ENCODE measurements at regions not wholly inside any gene's neighbourhood (a gene's known extent, or its start where the extent isn't known, plus 50 kb on each side); places are given as distances from the start of the nearest gene placed in this dataset.

DNA sequence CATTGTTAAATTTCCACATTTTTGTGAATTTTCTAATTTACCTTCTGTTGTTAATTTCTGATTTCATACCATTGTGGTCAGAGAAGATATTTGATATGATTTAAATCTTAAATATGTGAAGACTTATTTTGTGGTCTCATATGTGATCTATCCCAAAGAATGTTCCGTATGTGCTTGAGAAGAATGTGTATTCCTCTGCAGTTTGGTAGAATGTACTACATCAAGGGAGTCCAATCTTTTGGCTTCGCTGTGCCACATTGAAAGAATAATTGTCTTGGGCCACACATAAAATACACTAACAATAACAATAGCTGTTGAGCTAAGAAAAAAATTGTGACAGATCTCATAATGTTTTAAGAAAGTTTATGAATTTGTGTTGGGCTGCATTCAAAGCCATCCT lies 140.7 kb upstream of the PRNP start:
- no peaks in the 10 kb centered on the region for H3K9me3 ChIP-seq
- H3K79me2 ChIP-seq (ENCODE audit: insufficient read depth) = no peaks in the 10 kb centered on the region
- CTCF ChIA-PET = no interaction called here
- DNase-seq = no peak
- H3K27ac ChIP-seq (ENCODE audit: low read depth in 2 of 2, low read length in 1 of 2) = peak overlapping the region in 1 of 2 experiments; percentile 83; a peak in 2 of 4 replicates
- WGBS (ENCODE audit: low lambda C conversion rate) = 72% methylated on average over 2 of the region's 2 CpGs
- H3K4me3 ChIP-seq (ENCODE audit: low read depth in 2 of 2, low read length in 1 of 2) = no peak overlapping the region
- peaks cover 0 to 17% of the 10 kb centered on the region in 2 experiments; a peak in 2 of 4 replicates for H3K4me1 ChIP-seq (ENCODE audit: control insufficient read depth in 1 of 2, insufficient read depth in 2 of 2, low read depth in 1 of 2, low read length in 1 of 2)
- H3K4me2 ChIP-seq = no peak overlapping the region
- H3K9ac ChIP-seq = no peak overlapping the region
- TF ChIP-seq RCOR1 (IDR thresholded peaks at IDR 0.05; ENCODE audit: low read length) = no peak
- TF ChIP-seq EP300 (IDR thresholded peaks at IDR 0.05; ENCODE audit: borderline replicate concordance in 1 of 2, low read depth in 1 of 2, low read length in 1 of 2) = peak in 1 of 2 experiments; percentile 14; a peak in 1 of 4 replicates
- peak; percentile 19; the same call in 1 of the 2 replicates for TF ChIP-seq JUND (IDR thresholded peaks at IDR 0.05)
- TF ChIP-seq RFX5 (IDR thresholded peaks at IDR 0.05; ENCODE audit: low read length) = no peak
- TF ChIP-seq, protein P1, sequence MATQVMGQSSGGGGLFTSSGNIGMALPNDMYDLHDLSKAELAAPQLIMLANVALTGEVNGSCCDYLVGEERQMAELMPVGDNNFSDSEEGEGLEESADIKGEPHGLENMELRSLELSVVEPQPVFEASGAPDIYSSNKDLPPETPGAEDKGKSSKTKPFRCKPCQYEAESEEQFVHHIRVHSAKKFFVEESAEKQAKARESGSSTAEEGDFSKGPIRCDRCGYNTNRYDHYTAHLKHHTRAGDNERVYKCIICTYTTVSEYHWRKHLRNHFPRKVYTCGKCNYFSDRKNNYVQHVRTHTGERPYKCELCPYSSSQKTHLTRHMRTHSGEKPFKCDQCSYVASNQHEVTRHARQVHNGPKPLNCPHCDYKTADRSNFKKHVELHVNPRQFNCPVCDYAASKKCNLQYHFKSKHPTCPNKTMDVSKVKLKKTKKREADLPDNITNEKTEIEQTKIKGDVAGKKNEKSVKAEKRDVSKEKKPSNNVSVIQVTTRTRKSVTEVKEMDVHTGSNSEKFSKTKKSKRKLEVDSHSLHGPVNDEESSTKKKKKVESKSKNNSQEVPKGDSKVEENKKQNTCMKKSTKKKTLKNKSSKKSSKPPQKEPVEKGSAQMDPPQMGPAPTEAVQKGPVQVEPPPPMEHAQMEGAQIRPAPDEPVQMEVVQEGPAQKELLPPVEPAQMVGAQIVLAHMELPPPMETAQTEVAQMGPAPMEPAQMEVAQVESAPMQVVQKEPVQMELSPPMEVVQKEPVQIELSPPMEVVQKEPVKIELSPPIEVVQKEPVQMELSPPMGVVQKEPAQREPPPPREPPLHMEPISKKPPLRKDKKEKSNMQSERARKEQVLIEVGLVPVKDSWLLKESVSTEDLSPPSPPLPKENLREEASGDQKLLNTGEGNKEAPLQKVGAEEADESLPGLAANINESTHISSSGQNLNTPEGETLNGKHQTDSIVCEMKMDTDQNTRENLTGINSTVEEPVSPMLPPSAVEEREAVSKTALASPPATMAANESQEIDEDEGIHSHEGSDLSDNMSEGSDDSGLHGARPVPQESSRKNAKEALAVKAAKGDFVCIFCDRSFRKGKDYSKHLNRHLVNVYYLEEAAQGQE (IDR thresholded peaks at IDR 0.05; ENCODE audit: low read depth, low read length) = no peak
- TF ChIP-seq, protein P2, sequence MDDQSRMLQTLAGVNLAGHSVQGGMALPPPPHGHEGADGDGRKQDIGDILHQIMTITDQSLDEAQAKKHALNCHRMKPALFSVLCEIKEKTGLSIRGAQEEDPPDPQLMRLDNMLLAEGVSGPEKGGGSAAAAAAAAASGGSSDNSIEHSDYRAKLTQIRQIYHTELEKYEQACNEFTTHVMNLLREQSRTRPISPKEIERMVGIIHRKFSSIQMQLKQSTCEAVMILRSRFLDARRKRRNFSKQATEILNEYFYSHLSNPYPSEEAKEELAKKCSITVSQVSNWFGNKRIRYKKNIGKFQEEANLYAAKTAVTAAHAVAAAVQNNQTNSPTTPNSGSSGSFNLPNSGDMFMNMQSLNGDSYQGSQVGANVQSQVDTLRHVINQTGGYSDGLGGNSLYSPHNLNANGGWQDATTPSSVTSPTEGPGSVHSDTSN (IDR thresholded peaks at IDR 0.05) = 0 out of 2 replicates have a peak, but pooled peaks have one; percentile 10
- TF ChIP-seq MEF2A (IDR thresholded peaks at IDR 0.05; ENCODE audit: borderline replicate concordance, low read depth) = no peak
- TF ChIP-seq, protein P3, sequence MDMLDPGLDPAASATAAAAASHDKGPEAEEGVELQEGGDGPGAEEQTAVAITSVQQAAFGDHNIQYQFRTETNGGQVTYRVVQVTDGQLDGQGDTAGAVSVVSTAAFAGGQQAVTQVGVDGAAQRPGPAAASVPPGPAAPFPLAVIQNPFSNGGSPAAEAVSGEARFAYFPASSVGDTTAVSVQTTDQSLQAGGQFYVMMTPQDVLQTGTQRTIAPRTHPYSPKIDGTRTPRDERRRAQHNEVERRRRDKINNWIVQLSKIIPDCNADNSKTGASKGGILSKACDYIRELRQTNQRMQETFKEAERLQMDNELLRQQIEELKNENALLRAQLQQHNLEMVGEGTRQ (IDR thresholded peaks at IDR 0.05; ENCODE audit: borderline replicate concordance, low read depth, low read length) = no peak
- TF ChIP-seq, protein P4, sequence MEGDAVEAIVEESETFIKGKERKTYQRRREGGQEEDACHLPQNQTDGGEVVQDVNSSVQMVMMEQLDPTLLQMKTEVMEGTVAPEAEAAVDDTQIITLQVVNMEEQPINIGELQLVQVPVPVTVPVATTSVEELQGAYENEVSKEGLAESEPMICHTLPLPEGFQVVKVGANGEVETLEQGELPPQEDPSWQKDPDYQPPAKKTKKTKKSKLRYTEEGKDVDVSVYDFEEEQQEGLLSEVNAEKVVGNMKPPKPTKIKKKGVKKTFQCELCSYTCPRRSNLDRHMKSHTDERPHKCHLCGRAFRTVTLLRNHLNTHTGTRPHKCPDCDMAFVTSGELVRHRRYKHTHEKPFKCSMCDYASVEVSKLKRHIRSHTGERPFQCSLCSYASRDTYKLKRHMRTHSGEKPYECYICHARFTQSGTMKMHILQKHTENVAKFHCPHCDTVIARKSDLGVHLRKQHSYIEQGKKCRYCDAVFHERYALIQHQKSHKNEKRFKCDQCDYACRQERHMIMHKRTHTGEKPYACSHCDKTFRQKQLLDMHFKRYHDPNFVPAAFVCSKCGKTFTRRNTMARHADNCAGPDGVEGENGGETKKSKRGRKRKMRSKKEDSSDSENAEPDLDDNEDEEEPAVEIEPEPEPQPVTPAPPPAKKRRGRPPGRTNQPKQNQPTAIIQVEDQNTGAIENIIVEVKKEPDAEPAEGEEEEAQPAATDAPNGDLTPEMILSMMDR (IDR thresholded peaks at IDR 0.05) = no peak
- 0 out of 2 replicates have a peak, but pooled peaks have one; percentile 6 for TF ChIP-seq TCF12 (IDR thresholded peaks at IDR 0.05)
- H4K20me1 ChIP-seq (ENCODE audit: insufficient read depth) = no peaks in the 10 kb centered on the region
- H2AFZ ChIP-seq (ENCODE audit: low read depth) = no peak overlapping the region
- POLR2A ChIA-PET = no interaction called here
- H3F3A ChIP-seq (replicated peaks; ENCODE audit: insufficient read depth) = peaks cover 28% of the 10 kb centered on the region
- H3K27me3 ChIP-seq (ENCODE audit: insufficient read depth) = no peaks in the 10 kb centered on the region
- no peaks in the 10 kb centered on the region for H3K36me3 ChIP-seq (replicated peaks in 1 of 2; ENCODE audit: control insufficient read depth in 1 of 2, insufficient read depth in 2 of 2, low read length in 1 of 2)
- no peaks in the 10 kb centered on the region for H3K9me2 ChIP-seq

Data from SK-N-SH (cell line).